Fibroblast of mammary gland (primary cell): ENCODE measurements at regions not wholly inside any gene's neighbourhood (a gene's known extent, or its start where the extent isn't known, plus 50 kb on each side); places are given as distances from the start of the nearest gene placed in this dataset.

ENCODE experiments used
- DNase-seq: peaks from one replicate; pipeline ENCODE4 v3.0.0-alpha.2; 2010; ENCODE audit warnings: low read depth
- H3K4me3 ChIP-seq: 2 replicates; pipeline ENCODE4 v1.5.1; 2011; ENCODE audit warnings: low read depth, mild to moderate bottlenecking, low read length, moderate library complexity; ENCODE audit not compliant: control insufficient read depth
- CTCF ChIP-seq: conservative IDR thresholded peaks from 2 replicates; pipeline ENCODE4 v1.5.1; 2011; ENCODE audit warnings: low read depth, low read length, inconsistent platforms; ENCODE audit not compliant: control insufficient read depth, insufficient read depth

- H3K4me3 ChIP-seq: no peak overlapping the region
- TF ChIP-seq CTCF: peak; percentile 11
- DNase-seq: no peak
Observed at GRCh38 chr1:93749894-93750301, 68.3 kb upstream of the BCAR3 start.

- no peak for DNase-seq
- no peak overlapping the region for H3K4me3 ChIP-seq
- no peak for TF ChIP-seq CTCF
Observed at GRCh38 chr1:93749487-93749886, 67.8 kb upstream of the BCAR3 start.

- no peak for TF ChIP-seq CTCF
- H3K4me3 ChIP-seq: no peak overlapping the region
- DNase-seq: no peak
Observed at GRCh38 chr1:93746021-93746812, 64.6 kb upstream of the BCAR3 start.

DNA sequence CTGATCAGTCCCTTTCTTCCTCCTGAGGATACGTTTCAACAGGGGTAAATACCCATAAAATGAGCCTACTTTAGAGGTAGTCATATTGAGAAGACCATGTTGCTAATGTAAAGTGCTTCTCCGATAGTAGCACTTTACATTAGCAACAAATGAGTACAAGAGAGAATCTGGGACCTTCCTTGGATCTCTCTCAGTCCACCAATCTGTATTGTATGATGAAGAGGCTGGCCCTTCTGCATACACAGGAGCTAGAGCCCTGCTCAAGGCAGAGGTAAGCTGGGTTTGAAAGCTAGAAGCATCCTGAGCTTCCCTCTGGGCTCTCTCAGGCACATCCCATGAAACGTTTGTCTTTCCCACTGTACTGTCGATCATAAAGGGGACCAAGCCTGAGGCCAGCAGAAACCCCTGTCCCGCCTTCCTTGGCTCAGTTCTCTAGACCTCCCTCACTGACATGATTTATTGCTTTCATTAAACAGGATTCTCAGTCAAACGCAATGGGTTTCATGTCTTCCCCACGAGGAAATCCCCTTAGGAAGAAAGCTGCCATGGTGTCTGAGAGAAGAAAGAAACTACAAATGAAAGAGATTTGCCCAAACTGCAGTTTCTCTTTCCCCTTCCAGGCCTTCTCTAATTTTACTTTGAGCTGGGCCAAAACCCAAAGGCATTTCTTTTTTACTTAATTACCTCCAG lies 62.8 kb upstream of the BCAR3 start:
- no peak for TF ChIP-seq CTCF
- no peak overlapping the region for H3K4me3 ChIP-seq
- DNase-seq: no peak

- no peak for TF ChIP-seq CTCF
- H3K4me3 ChIP-seq: no peak overlapping the region
- DNase-seq: no peak
Observed at GRCh38 chr1:93743465-93743864, 61.8 kb upstream of the BCAR3 start.

- peak; percentile 53 for DNase-seq
Observed at GRCh38 chr1:93740601-93741031, 59.0 kb upstream of the BCAR3 start.

More at GRCh38 chr1:93740601-93741031, 59.0 kb upstream of the BCAR3 start:
- H3K4me3 ChIP-seq: no peak overlapping the region
- no peak for TF ChIP-seq CTCF
